HEK293T (cell line): ENCODE measurements at regions not wholly inside any gene's neighbourhood (a gene's known extent, or its start where the extent isn't known, plus 50 kb on each side); places are given as distances from the start of the nearest gene placed in this dataset.

Experiments used
- FOXA1 ChIP-seq: fragments of 450-650 bp; IDR thresholded peaks from 2 replicates; pipeline ENCODE4 v1.6.1; 2016; ENCODE audit warnings: mild to moderate bottlenecking
- FOXM1 ChIP-seq: fragments of 450-650 bp; IDR thresholded peaks from 2 replicates; pipeline ENCODE4 v1.6.1; 2017; ENCODE audit warnings: mild to moderate bottlenecking, borderline replicate concordance
- SP1 ChIP-seq: fragments of 450-650 bp; IDR thresholded peaks from 2 replicates; pipeline ENCODE4 v1.6.1; 2017
- TARDBP ChIP-seq: fragments of 450-650 bp; IDR thresholded peaks from 2 replicates; pipeline ENCODE4 v1.6.1; 2016
- TF ChIP-seq, protein P1 (sequence below): fragments of 450-650 bp; IDR thresholded peaks from 2 replicates; pipeline ENCODE4 v1.6.1; 2016

DNA sequence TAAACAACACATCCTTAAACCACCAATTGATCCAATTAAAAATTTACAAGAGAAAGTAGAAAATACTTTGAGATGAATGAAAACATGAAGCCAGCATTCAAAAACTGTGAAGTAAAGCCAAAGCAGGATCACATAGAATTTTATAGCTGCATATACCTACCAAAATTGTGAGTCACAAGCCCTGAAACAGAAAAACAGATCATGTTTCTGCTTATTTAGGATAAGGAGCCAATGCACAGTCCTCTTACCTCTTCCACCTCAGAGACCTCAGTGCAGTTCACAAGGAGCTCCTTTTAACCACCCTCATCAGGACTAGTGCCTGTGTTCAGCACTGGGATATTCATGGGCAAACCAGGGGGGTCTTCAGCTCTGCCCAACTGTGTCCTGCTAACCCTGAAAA lies 386.7 kb downstream of the TECRL start:
- TF ChIP-seq SP1 (no peak), TARDBP (no peak), FOXM1 (no peak), FOXA1 (no peak)
- TF ChIP-seq, protein P1, sequence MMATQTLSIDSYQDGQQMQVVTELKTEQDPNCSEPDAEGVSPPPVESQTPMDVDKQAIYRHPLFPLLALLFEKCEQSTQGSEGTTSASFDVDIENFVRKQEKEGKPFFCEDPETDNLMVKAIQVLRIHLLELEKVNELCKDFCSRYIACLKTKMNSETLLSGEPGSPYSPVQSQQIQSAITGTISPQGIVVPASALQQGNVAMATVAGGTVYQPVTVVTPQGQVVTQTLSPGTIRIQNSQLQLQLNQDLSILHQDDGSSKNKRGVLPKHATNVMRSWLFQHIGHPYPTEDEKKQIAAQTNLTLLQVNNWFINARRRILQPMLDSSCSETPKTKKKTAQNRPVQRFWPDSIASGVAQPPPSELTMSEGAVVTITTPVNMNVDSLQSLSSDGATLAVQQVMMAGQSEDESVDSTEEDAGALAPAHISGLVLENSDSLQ: no peak
